Stomach (tissue), 4 donors: ENCODE measurements at regions not wholly inside any gene's neighbourhood (a gene's known extent, or its start where the extent isn't known, plus 50 kb on each side); places are given as distances from the start of the nearest gene placed in this dataset.

Source experiments
- POLR2A ChIP-seq, 4 donors: fragments of 450-650 bp; IDR thresholded peaks; one replicate each; pipeline ENCODE4 v1.6.1; 2016; ENCODE audit warnings: antibody characterized with exemption in 4 of 4, control low read depth in 2 of 4, mild to moderate bottlenecking in 1 of 4, moderate library complexity in 1 of 4
- TF ChIP-seq, protein P1 (sequence below), 7 experiments: fragments of 450-650 bp in 4 of 7; fragments of 200-600 bp in 3 of 7; sonication (generic) in 3 of 7; IDR thresholded peaks; one replicate each; pipeline ENCODE4 v1.5.1; 2016 to 2019; ENCODE audit warnings: antibody characterized with exemption in 7 of 7, control low read depth in 2 of 7, mild to moderate bottlenecking in 1 of 7

GRCh38 chr2:16246281-16246850 lies 306.0 kb downstream of the MYCN start:
- TF ChIP-seq, protein P1, sequence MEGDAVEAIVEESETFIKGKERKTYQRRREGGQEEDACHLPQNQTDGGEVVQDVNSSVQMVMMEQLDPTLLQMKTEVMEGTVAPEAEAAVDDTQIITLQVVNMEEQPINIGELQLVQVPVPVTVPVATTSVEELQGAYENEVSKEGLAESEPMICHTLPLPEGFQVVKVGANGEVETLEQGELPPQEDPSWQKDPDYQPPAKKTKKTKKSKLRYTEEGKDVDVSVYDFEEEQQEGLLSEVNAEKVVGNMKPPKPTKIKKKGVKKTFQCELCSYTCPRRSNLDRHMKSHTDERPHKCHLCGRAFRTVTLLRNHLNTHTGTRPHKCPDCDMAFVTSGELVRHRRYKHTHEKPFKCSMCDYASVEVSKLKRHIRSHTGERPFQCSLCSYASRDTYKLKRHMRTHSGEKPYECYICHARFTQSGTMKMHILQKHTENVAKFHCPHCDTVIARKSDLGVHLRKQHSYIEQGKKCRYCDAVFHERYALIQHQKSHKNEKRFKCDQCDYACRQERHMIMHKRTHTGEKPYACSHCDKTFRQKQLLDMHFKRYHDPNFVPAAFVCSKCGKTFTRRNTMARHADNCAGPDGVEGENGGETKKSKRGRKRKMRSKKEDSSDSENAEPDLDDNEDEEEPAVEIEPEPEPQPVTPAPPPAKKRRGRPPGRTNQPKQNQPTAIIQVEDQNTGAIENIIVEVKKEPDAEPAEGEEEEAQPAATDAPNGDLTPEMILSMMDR (IDR thresholded peaks at IDR 0.05) = no peak
- no peak for TF ChIP-seq POLR2A (IDR thresholded peaks at IDR 0.05)
